Type B pancreatic cell (in vitro differentiated cells): ENCODE measurements at regions not wholly inside any gene's neighbourhood (a gene's known extent, or its start where the extent isn't known, plus 50 kb on each side); places are given as distances from the start of the nearest gene placed in this dataset.

Experiments used
- DNase-seq: peaks from one replicate; pipeline ENCODE4 v3.0.0; 2021; ENCODE audit warnings: mixed read lengths; ENCODE audit not compliant: unreplicated experiment; ENCODE audit errors: extremely low spot score
- H3K27ac Mint-ChIP-seq: 2 replicates; pipeline ENCODE4 v1.8.0; 2021; ENCODE audit warnings: mild to moderate bottlenecking, mixed read lengths
- H3K27me3 Mint-ChIP-seq: 2 replicates; pipeline ENCODE4 v1.8.0; 2021; ENCODE audit warnings: mixed read lengths
- H3K36me3 Mint-ChIP-seq: 2 replicates; pipeline ENCODE4 v1.8.0; 2021; ENCODE audit warnings: mixed read lengths
- H3K4me1 Mint-ChIP-seq: one replicate; pipeline ENCODE4 v1.8.0; 2021; ENCODE audit warnings: mixed read lengths; ENCODE audit not compliant: unreplicated experiment
- H3K4me3 Mint-ChIP-seq: 2 replicates; pipeline ENCODE4 v1.8.0; 2021; ENCODE audit warnings: mild to moderate bottlenecking, mixed read lengths
- H3K9me3 Mint-ChIP-seq: 2 replicates; pipeline ENCODE4 v1.8.0; 2021; ENCODE audit warnings: mixed read lengths
- TF ChIP-seq, protein P1 (sequence below): fragments of 200-600 bp; sonication (generic); conservative IDR thresholded peaks from 2 replicates; pipeline ENCODE4 v1.5.0; 2021; ENCODE audit warnings: antibody characterized with exemption, mild to moderate bottlenecking

GRCh38 chr6:167647737-167648470, 178.8 kb upstream of the AFDN start:
- no peak for DNase-seq
- TF ChIP-seq, protein P1, sequence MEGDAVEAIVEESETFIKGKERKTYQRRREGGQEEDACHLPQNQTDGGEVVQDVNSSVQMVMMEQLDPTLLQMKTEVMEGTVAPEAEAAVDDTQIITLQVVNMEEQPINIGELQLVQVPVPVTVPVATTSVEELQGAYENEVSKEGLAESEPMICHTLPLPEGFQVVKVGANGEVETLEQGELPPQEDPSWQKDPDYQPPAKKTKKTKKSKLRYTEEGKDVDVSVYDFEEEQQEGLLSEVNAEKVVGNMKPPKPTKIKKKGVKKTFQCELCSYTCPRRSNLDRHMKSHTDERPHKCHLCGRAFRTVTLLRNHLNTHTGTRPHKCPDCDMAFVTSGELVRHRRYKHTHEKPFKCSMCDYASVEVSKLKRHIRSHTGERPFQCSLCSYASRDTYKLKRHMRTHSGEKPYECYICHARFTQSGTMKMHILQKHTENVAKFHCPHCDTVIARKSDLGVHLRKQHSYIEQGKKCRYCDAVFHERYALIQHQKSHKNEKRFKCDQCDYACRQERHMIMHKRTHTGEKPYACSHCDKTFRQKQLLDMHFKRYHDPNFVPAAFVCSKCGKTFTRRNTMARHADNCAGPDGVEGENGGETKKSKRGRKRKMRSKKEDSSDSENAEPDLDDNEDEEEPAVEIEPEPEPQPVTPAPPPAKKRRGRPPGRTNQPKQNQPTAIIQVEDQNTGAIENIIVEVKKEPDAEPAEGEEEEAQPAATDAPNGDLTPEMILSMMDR: no peak
- Mint-ChIP-seq H3K4me3 (peak overlapping the region; percentile 19), H3K9me3 (no peaks in the 10 kb centered on the region), H3K36me3 (no peaks in the 10 kb centered on the region), H3K4me1 (peaks cover 18% of the 10 kb centered on the region), H3K27ac (no peak overlapping the region), H3K27me3 (no peaks in the 10 kb centered on the region)

DNA sequence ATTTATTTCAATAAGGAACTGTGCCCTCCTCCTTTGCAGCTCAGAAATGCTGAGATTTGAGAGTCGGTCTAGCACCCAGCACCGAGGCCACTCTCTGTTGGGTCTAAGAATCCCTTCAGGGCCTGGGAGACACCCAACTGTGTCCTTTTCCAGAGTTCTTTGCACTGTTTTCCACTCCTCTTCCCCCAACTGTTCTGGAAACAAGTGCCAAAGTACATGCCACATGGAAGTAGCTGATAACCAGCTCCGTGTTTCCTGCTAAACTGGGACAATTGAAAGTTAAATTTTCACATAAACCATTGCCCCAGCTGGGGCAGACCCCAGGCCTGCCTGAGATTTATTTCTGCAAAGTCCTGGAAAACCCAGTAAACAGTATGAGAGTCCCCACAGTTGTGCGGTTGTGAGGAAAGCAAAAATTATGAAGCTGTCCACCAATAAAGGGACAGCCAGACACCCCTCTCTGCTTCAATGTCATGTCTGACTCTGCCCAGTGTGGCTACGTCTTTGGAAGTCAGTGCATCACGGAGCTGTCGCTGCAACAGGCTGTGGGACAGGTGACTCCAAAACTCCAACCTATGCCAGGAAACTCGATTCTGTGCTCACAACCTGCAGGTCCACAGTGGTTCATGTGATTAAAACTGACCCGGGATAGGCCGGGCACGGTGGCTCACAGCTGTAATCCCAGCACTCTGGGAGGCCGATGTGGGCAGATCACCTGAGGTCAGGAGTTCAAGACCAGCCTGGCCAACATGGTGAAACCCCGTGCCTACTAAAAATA, 178.0 kb upstream of the AFDN start:
- TF ChIP-seq, protein P1: no peak
- H3K27me3 Mint-ChIP-seq: no peaks in the 10 kb centered on the region
- no peaks in the 10 kb centered on the region for H3K36me3 Mint-ChIP-seq
- peaks cover 18% of the 10 kb centered on the region for H3K4me1 Mint-ChIP-seq
- H3K4me3 Mint-ChIP-seq: no peak overlapping the region
- H3K9me3 Mint-ChIP-seq: no peaks in the 10 kb centered on the region
- no peak for DNase-seq
- H3K27ac Mint-ChIP-seq: no peak overlapping the region

DNA sequence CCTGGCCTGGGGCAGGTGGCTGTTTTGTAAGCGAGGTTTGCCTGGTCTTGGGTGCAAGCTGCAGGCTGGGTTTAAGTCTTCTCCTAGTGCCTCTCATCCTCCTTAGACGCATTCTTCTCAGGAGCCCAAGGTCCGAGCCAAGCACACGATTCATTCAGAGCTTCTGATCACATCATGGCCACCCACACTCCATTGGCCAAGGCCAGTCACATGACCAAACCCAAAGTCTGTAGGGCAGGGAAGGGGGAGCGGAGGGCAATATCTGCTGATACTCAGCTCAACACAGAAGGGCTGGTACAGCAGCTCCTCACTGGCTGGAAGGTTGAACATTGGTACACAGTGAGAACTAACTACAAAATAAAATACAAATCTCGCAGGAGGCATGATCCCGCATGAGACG, 177.2 kb upstream of the AFDN start:
- H3K27me3 Mint-ChIP-seq: no peaks in the 10 kb centered on the region
- H3K4me1 Mint-ChIP-seq: peaks cover 18% of the 10 kb centered on the region
- H3K27ac Mint-ChIP-seq: no peak overlapping the region
- H3K9me3 Mint-ChIP-seq: no peaks in the 10 kb centered on the region
- H3K4me3 Mint-ChIP-seq: no peak overlapping the region
- DNase-seq: no peak
- TF ChIP-seq, protein P1: no peak
- no peaks in the 10 kb centered on the region for H3K36me3 Mint-ChIP-seq

DNA sequence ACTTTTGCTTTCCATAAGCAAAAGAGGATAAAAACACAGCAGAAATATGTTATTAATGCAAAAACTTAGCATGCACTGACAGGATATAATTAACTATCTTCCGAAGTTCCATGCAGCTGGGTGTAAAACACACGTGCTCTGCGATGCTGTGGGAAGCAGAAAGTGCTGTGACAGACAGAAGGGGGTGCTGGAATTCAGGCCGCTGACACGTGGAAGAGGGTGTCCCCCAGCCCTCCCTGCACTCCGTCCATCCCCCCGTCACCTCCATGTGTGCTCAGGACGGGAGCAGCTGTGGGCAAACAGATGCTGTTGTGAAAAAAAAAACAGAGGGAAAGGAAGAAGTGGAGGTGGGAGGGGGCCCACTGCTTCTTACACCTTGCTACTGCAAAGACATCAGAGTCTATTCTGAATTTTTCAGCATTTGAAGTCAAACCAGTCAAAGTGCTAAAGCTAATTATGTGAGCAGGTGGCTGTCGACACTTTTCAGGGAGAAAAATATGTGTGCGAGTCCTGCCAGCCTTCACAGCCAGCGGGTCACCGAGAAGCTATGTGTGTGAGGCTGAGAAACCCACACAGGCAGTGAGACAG, 175.9 kb upstream of the AFDN start:
- DNase-seq: no peak
- TF ChIP-seq, protein P1: no peak
- Mint-ChIP-seq H3K36me3 (no peaks in the 10 kb centered on the region), H3K4me3 (no peak overlapping the region), H3K4me1 (peaks cover 13% of the 10 kb centered on the region), H3K27ac (no peak overlapping the region), H3K27me3 (no peaks in the 10 kb centered on the region), H3K9me3 (no peaks in the 10 kb centered on the region)

DNA sequence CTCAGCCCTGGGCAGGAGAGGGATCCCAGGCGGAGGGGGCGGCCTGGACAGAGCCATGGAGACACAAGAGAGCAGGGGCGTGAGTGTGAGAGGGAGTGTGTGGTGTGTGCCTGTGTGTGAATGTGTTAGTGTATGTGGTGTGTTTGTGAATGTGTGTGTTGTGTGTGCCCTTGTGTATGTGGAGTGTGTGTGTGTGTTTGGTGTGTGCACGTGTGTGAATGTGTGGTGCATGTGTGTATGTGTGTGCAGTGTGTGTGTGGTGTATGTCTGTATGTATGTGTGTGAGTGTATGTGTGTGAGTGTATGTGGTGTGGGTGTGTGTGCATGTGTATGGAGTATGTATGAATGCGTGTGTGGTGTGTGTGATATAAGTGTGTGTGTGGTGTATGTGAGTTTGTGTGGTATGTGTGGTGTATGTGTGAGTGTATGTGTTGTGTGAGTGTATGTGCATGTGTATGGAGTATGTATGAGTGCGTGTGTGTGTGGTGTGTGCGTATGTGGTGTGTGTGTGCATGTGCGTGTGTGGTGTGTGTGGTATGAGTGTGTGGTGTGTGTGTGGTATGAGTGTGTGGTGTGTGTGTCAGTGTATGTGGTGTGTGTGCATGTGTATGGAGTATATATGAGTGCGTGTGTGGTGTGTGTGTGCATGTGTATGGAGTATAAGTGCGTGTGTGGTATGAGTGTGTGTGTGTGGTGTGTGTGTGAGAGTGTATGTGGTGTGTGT, 175.2 kb upstream of the AFDN start:
- Mint-ChIP-seq H3K4me1 (peaks cover 12% of the 10 kb centered on the region), H3K9me3 (no peaks in the 10 kb centered on the region), H3K36me3 (no peaks in the 10 kb centered on the region), H3K4me3 (no peak overlapping the region), H3K27ac (no peak overlapping the region), H3K27me3 (no peaks in the 10 kb centered on the region)
- no peak for DNase-seq
- TF ChIP-seq, protein P1: no peak
